SJCRH30 (cell line): ENCODE measurements at regions not wholly inside any gene's neighbourhood (a gene's known extent, or its start where the extent isn't known, plus 50 kb on each side); places are given as distances from the start of the nearest gene placed in this dataset.
"Not testable (repeated sequence)": the region's sequence is repeated elsewhere in the genome, so short reads cannot be mapped to it uniquely, and the experiment has no call there.

ENCODE experiments used
- DNase-seq, 2 experiments: peaks; one replicate each; pipeline ENCODE4 v3.0.0-alpha.2; 2015 to 2020
- H3K27ac ChIP-seq: fragments of 250-450 bp; sonication (Bioruptor Pico); 2 replicates; pipeline ENCODE4 v1.5.1; 2020; ENCODE audit warnings: mild to moderate bottlenecking, moderate library complexity
- H3K27me3 ChIP-seq: fragments of 250-450 bp; sonication (Bioruptor Pico); 2 replicates; pipeline ENCODE4 v1.5.1; 2020; ENCODE audit warnings: mild to moderate bottlenecking, moderate library complexity
- H3K36me3 ChIP-seq: fragments of 250-450 bp; sonication (Bioruptor Pico); 2 replicates; pipeline ENCODE4 v1.5.1; 2020; ENCODE audit warnings: mild to moderate bottlenecking, moderate library complexity
- H3K4me1 ChIP-seq: fragments of 250-450 bp; sonication (Bioruptor Pico); 2 replicates; pipeline ENCODE4 v1.5.1; 2020; ENCODE audit warnings: mild to moderate bottlenecking, moderate library complexity
- H3K4me3 ChIP-seq: fragments of 250-450 bp; sonication (Bioruptor Pico); 2 replicates; pipeline ENCODE4 v1.5.1; 2020; ENCODE audit warnings: mild to moderate bottlenecking, moderate library complexity
- H3K9me3 ChIP-seq: fragments of 250-450 bp; sonication (Bioruptor Pico); replicated peaks from 2 replicates; pipeline ENCODE4 v1.5.1; 2020; ENCODE audit warnings: mild to moderate bottlenecking, moderate library complexity

GRCh38 chr15:23750179-23750578 lies 63.1 kb upstream of the NDN start:
- Histone ChIP-seq H3K27ac (no peak overlapping the region), H3K4me3 (no peak overlapping the region), H3K4me1 (no peaks in the 10 kb centered on the region), H3K36me3 (no peaks in the 10 kb centered on the region), H3K9me3 (no peaks in the 10 kb centered on the region), H3K27me3 (no peaks in the 10 kb centered on the region)
- DNase-seq, result no peak

DNA sequence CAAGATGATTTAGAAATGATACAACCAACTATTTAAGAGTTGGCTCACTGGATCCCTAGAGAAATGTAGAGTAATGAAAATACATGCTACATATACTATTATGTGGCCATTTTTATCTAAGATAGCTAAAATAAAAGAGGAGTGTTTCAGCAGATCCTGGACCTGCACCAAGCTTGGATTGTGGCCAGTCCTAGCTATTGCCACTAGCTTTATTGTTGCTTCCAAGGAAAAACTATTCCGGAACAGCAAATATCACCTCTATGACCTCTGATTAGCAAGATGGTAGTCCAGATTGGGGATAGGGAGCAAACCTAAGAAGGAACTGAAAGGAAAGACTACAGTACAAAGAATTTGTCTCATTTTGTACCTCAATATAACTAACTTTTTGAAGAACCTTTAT lies 63.7 kb upstream of the NDN start:
- no peaks in the 10 kb centered on the region for H3K36me3 ChIP-seq
- no peak overlapping the region for H3K27ac ChIP-seq

DNA sequence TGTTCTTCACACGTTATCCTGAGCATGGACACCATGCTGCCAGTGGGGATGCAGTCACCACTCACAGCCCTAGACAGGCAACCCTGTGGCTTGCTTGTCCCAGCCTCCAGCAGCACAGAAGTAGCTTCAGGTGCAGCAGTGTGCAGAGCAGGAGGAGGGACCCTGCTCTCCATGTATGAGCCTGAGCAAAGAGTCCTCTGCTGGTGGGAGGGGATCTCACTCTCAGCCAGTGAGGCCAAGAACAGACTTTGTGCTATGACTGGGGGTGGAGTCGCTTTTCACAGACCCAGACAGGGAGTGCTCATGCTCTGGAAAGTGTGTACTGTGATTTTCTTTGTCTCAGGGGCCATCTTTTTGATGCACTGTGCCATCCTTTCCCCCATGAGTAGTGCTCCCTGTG lies 66.1 kb upstream of the NDN start:
- H3K36me3 ChIP-seq, result no peaks in the 10 kb centered on the region
- H3K4me3 ChIP-seq, result no peak overlapping the region
- DNase-seq, result no peak
- H3K4me1 ChIP-seq, result no peaks in the 10 kb centered on the region
- no peaks in the 10 kb centered on the region for H3K27me3 ChIP-seq
- H3K9me3 ChIP-seq, result no peaks in the 10 kb centered on the region
- no peak overlapping the region for H3K27ac ChIP-seq

More for the DNA sequence above, 63.7 kb upstream of the NDN start:
- H3K9me3 ChIP-seq, result no peaks in the 10 kb centered on the region
- H3K4me3 ChIP-seq, result no peak overlapping the region
- DNase-seq, result no peak
- H3K4me1 ChIP-seq, result no peaks in the 10 kb centered on the region
- no peaks in the 10 kb centered on the region for H3K27me3 ChIP-seq

GRCh38 chr15:23758891-23759290 lies 71.8 kb upstream of the NDN start:
- H3K9me3 ChIP-seq, result no peaks in the 10 kb centered on the region
- H3K27ac ChIP-seq, result no peak overlapping the region
- H3K36me3 ChIP-seq, result no peaks in the 10 kb centered on the region
- H3K4me1 ChIP-seq, result no peaks in the 10 kb centered on the region
- no peak for DNase-seq
- no peak overlapping the region for H3K4me3 ChIP-seq
- H3K27me3 ChIP-seq, result no peaks in the 10 kb centered on the region

DNA sequence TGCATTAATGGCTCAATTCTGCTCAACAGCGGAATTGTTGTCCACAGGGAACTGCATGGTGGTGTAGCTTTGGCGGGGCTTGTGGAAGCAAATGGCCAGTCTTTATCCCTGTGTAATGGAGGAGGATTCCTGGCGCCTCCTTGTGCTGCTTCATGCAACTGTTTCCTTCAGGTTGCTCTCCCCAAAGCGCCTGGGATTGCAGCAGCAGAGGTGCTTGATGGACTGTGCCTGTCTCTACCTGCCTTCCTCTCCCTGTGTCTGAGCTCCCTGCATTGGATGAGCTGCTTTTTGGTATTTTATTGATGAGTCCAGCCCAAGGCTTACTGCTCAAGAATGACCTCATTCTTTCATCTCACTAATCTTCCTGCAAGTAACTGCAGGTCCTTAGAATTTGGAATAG lies 72.9 kb upstream of the NDN start:
- Histone ChIP-seq H3K36me3 (no peaks in the 10 kb centered on the region), H3K4me3 (no peak overlapping the region), H3K4me1 (no peaks in the 10 kb centered on the region), H3K27ac (no peak overlapping the region), H3K27me3 (no peaks in the 10 kb centered on the region), H3K9me3 (no peaks in the 10 kb centered on the region)
- peak in 1 of 2 experiments; percentile 3 for DNase-seq

DNA sequence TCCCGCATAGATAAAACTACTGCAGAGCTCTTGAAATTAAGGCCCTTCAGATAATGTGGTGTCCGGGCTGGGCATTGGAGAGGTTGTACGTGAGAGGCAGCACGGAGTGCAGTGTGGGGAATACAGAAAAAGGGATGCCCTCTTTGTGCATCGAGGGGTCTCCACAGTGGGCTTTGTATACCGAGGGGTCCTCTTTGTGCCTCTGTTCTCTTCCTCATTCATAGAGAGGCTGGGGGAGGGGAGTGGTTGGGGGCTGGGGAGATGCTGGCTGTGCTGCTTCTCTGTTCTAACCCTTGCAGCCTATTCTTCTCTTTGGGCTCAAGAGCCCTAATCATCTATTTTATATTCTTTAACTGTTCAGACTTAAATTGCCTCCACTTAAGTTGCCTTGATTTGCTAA lies 74.3 kb upstream of the NDN start:
- H3K27me3 ChIP-seq, result no peaks in the 10 kb centered on the region

GRCh38 chr15:23762026-23762425 lies 74.9 kb upstream of the NDN start:
- H3K9me3 ChIP-seq, result no peaks in the 10 kb centered on the region
- H3K27ac ChIP-seq, result no peak overlapping the region
- no peak overlapping the region for H3K4me3 ChIP-seq
- H3K4me1 ChIP-seq, result no peaks in the 10 kb centered on the region
- no peak for DNase-seq
- no peaks in the 10 kb centered on the region for H3K27me3 ChIP-seq
- no peaks in the 10 kb centered on the region for H3K36me3 ChIP-seq

More for the DNA sequence above, 74.3 kb upstream of the NDN start:
- Histone ChIP-seq H3K4me1 (no peaks in the 10 kb centered on the region), H3K27ac (no peak overlapping the region), H3K36me3 (no peaks in the 10 kb centered on the region), H3K4me3 (no peak overlapping the region), H3K9me3 (no peaks in the 10 kb centered on the region)
- no peak for DNase-seq

GRCh38 chr15:23763021-23763420 lies 75.9 kb upstream of the NDN start:
- no peak overlapping the region for H3K4me3 ChIP-seq
- no peaks in the 10 kb centered on the region for H3K4me1 ChIP-seq
- DNase-seq, result no peak
- no peak overlapping the region for H3K27ac ChIP-seq
- H3K36me3 ChIP-seq, result no peaks in the 10 kb centered on the region
- no peaks in the 10 kb centered on the region for H3K27me3 ChIP-seq
- no peaks in the 10 kb centered on the region for H3K9me3 ChIP-seq

- DNase-seq, result no peak
- Histone ChIP-seq H3K9me3 (no peaks in the 10 kb centered on the region), H3K4me1 (no peaks in the 10 kb centered on the region), H3K27me3 (no peaks in the 10 kb centered on the region), H3K36me3 (no peaks in the 10 kb centered on the region), H3K27ac (no peak overlapping the region), H3K4me3 (no peak overlapping the region)
These were observed 77.2 kb upstream of the NDN start for GRCh38 chr15:23764306-23764705.

- no peaks in the 10 kb centered on the region for H3K36me3 ChIP-seq
- H3K27me3 ChIP-seq, result no peaks in the 10 kb centered on the region
- no peak for DNase-seq
- no peaks in the 10 kb centered on the region for H3K4me1 ChIP-seq
- no peak overlapping the region for H3K27ac ChIP-seq
- no peak overlapping the region for H3K4me3 ChIP-seq
- no peaks in the 10 kb centered on the region for H3K9me3 ChIP-seq
These were observed 77.6 kb upstream of the NDN start for GRCh38 chr15:23764716-23765115.

GRCh38 chr15:23766779-23767178 lies 79.7 kb upstream of the NDN start:
- H3K9me3 ChIP-seq, DNase-seq, H3K36me3 ChIP-seq, H3K27me3 ChIP-seq, H3K27ac ChIP-seq, H3K4me3 ChIP-seq, H3K4me1 ChIP-seq: not testable (repeated sequence)

DNA sequence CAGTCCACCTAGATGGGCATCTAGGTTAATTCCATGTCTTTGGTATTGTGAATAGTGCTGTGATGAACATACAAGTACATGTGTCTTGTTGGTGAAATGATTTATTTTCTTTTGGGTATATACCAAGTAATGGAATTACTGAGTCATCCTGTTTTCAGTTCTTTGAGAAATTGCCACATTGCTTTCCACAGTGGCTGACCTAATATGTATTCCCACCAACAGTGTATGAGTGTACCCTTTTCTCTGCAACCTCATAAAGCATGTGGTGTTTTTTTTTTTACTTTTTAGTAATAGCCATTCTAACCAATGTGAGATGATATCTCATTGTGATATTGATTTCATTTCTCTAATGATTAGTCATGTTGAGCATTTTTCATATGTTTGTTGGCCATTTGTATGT lies 86.0 kb upstream of the NDN start:
- Histone ChIP-seq H3K27me3 (no peaks in the 10 kb centered on the region), H3K27ac (no peak overlapping the region), H3K4me1 (no peaks in the 10 kb centered on the region), H3K9me3 (no peaks in the 10 kb centered on the region), H3K4me3 (no peak overlapping the region), H3K36me3 (no peaks in the 10 kb centered on the region)
- no peak for DNase-seq

- no peak overlapping the region for H3K4me3 ChIP-seq
- H3K4me1 ChIP-seq, result no peaks in the 10 kb centered on the region
- H3K27ac ChIP-seq, result 0 out of 2 replicates have a peak overlapping the region, but pooled peaks have one; percentile 19
- H3K36me3 ChIP-seq, result no peaks in the 10 kb centered on the region
- no peaks in the 10 kb centered on the region for H3K27me3 ChIP-seq
- peak in 1 of 2 experiments; percentile 46 for DNase-seq
- no peaks in the 10 kb centered on the region for H3K9me3 ChIP-seq
These were observed 100.4 kb upstream of the NDN start for GRCh38 chr15:23787346-23788105.

DNA sequence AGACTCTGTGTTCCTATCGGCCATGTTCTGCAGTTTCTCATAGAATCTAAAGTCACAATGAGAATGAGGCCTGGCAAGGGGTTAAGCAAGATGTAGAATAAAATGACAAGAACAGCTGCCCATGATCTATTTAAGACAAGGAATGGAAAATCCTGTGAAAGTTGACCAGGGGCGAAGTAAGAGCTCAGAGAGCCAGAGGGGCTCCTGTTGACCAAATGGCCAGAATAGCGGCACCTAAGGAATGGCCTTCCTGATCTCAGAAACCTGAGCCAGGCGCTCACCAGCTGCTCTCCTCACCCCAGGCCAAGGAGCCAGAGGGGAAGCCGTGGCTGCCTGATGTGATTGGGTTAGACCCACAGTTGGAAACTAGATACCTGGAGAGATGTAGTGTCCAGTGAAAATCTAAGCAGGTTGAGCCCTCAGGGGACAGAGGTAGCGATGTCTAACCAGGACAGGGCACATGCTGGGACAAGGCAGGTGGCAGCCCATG lies 106.1 kb upstream of the NDN start:
- peak; percentile 29 to 61 for DNase-seq
- no peaks in the 10 kb centered on the region for H3K27me3 ChIP-seq
- no peaks in the 10 kb centered on the region for H3K36me3 ChIP-seq
- no peak overlapping the region for H3K4me3 ChIP-seq
- no peaks in the 10 kb centered on the region for H3K9me3 ChIP-seq
- H3K4me1 ChIP-seq, result no peaks in the 10 kb centered on the region
- H3K27ac ChIP-seq, result no peak overlapping the region; the same call in 1 of the 2 replicates

GRCh38 chr15:23797747-23798446 lies 110.8 kb upstream of the NDN start:
- Histone ChIP-seq H3K27me3 (no peaks in the 10 kb centered on the region), H3K9me3 (no peaks in the 10 kb centered on the region), H3K27ac (no peak overlapping the region), H3K36me3 (no peaks in the 10 kb centered on the region), H3K4me3 (no peak overlapping the region), H3K4me1 (no peaks in the 10 kb centered on the region)
- no peak for DNase-seq
